Tibial nerve (tissue), 4 donors: ENCODE measurements at regions not wholly inside any gene's neighbourhood (a gene's known extent, or its start where the extent isn't known, plus 50 kb on each side); places are given as distances from the start of the nearest gene placed in this dataset.

Source experiments
- CTCF ChIP-seq, 5 experiments: fragments of 200-600 bp in 3 of 5; fragments of 450-650 bp in 2 of 5; sonication (generic) in 3 of 5; IDR thresholded peaks; one replicate each; pipeline ENCODE4 v1.5.1; 2016 to 2019; ENCODE audit warnings: antibody characterized with exemption in 5 of 5, mild to moderate bottlenecking in 3 of 5, moderate library complexity in 2 of 5
- EP300 ChIP-seq, 2 donors: sonication (generic); formaldehyde crosslinking; IDR thresholded peaks; one replicate each; pipeline ENCODE4 v1.6.1; 2017; ENCODE audit warnings: antibody characterized with exemption in 2 of 2, mild to moderate bottlenecking in 1 of 2
- POLR2A ChIP-seq, 2 donors: fragments of 450-650 bp; IDR thresholded peaks; one replicate each; pipeline ENCODE4 v1.6.1; 2017; ENCODE audit warnings: antibody characterized with exemption in 2 of 2, mild to moderate bottlenecking in 2 of 2, moderate library complexity in 2 of 2

- TF ChIP-seq CTCF (IDR thresholded peaks at IDR 0.05) (no peak), POLR2A (IDR thresholded peaks at IDR 0.05) (no peak), EP300 (IDR thresholded peaks at IDR 0.05) (no peak)
Measured at GRCh38 chr3:117302428-117302827, 592.8 kb downstream of the TUSC7 start.
